ENCODE measurements at regions not wholly inside any gene's neighbourhood (a gene's known extent, or its start where the extent isn't known, plus 50 kb on each side); places are given as distances from the start of the nearest gene placed in this dataset.

GRCh38 chr21:43274022-43274945 is 105.5 kb downstream of the CRYAA start:
- no peak for DNase-seq (ENCODE audit: low read depth in 2 of 2)

GRCh38 chr21:43273708-43274021 is 104.9 kb downstream of the CRYAA start:
- DNase-seq (ENCODE audit: low read depth in 2 of 2): no peak

- no peak for DNase-seq (ENCODE audit: low read depth in 2 of 2)
Measured at GRCh38 chr21:43273016-43273707, 104.4 kb downstream of the CRYAA start.

GRCh38 chr21:43272591-43272990 is 103.8 kb downstream of the CRYAA start:
- DNase-seq (ENCODE audit: low read depth in 2 of 2): no peak

- no peak for DNase-seq (ENCODE audit: low read depth in 2 of 2)
Measured at GRCh38 chr21:43271452-43272020, 102.7 kb downstream of the CRYAA start.

- no peak for DNase-seq (ENCODE audit: low read depth in 2 of 2)
Measured at GRCh38 chr21:43270800-43271301, 102.0 kb downstream of the CRYAA start.

- DNase-seq (ENCODE audit: low read depth in 2 of 2): no peak
Measured at GRCh38 chr21:43269957-43270705, 101.3 kb downstream of the CRYAA start.

GRCh38 chr21:43269440-43269839 is 100.6 kb downstream of the CRYAA start:
- DNase-seq (ENCODE audit: low read depth in 2 of 2): no peak

- no peak for DNase-seq (ENCODE audit: low read depth in 2 of 2)
Measured at GRCh38 chr21:43268804-43269186, 100.0 kb downstream of the CRYAA start.

GRCh38 chr21:43268086-43268803 is 99.4 kb downstream of the CRYAA start:
- no peak for DNase-seq (ENCODE audit: low read depth in 2 of 2)

- DNase-seq (ENCODE audit: low read depth in 2 of 2): no peak
Measured at GRCh38 chr21:43267391-43268085, 98.7 kb downstream of the CRYAA start.

- no peak for DNase-seq (ENCODE audit: low read depth in 2 of 2)
Measured at GRCh38 chr21:43266534-43266933, 97.7 kb downstream of the CRYAA start.

- no peak for DNase-seq (ENCODE audit: low read depth in 2 of 2)
Measured at GRCh38 chr21:43262427-43262826, 93.6 kb downstream of the CRYAA start.
